Nephron progenitor cell (in vitro differentiated cells): ENCODE measurements at regions not wholly inside any gene's neighbourhood (a gene's known extent, or its start where the extent isn't known, plus 50 kb on each side); places are given as distances from the start of the nearest gene placed in this dataset.

ENCODE experiments used
- DNase-seq: peaks from one replicate; pipeline ENCODE4 v3.0.0; 2021
- H3K27ac Mint-ChIP-seq: 2 replicates; pipeline ENCODE4 v1.8.0; 2021; ENCODE audit warnings: mild to moderate bottlenecking, moderate library complexity, mixed read lengths
- H3K27me3 Mint-ChIP-seq: 2 replicates; pipeline ENCODE4 v1.8.0; 2021; ENCODE audit warnings: mild to moderate bottlenecking, low read depth, mixed read lengths; ENCODE audit not compliant: poor library complexity
- H3K36me3 Mint-ChIP-seq: 2 replicates; pipeline ENCODE4 v1.8.0; 2021; ENCODE audit warnings: low read depth, mixed read lengths
- H3K4me1 Mint-ChIP-seq: 2 replicates; pipeline ENCODE4 v1.8.0; 2021; ENCODE audit warnings: mixed read lengths
- H3K4me3 Mint-ChIP-seq: 2 replicates; pipeline ENCODE4 v1.8.0; 2021; ENCODE audit warnings: mild to moderate bottlenecking, moderate library complexity, mixed read lengths
- H3K9me3 Mint-ChIP-seq: 2 replicates; pipeline ENCODE4 v1.8.0; 2021; ENCODE audit warnings: mild to moderate bottlenecking, moderate library complexity, mixed read lengths
- CTCF ChIP-seq: fragments of 200-600 bp; sonication (generic); IDR thresholded peaks from 2 replicates; pipeline ENCODE4 v1.5.0; 2021; ENCODE audit warnings: antibody characterized with exemption

DNA sequence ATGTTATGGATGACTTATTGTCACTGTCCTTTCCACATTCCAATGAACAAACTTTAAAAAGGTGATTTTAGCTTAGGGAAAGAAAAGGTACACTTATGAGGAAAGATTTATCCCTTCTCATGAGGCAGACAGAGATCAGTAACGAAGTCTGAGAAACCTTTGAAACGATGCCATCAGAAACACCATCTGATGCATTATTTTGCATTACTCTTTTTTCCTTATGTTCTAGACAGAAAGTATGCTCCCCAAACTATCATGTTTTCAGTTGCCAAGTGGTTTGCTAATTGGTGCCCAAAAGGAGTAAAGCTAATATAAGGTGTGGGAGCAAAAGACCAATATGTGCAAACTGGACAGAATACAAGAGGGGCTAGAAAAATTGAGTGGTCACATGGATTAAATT, 397.7 kb upstream of the RIOK2 start:
- no peaks in the 10 kb centered on the region for H3K36me3 Mint-ChIP-seq
- H3K9me3 Mint-ChIP-seq = peaks cover 11% of the 10 kb centered on the region
- no peak overlapping the region for H3K4me3 Mint-ChIP-seq
- H3K4me1 Mint-ChIP-seq = no peaks in the 10 kb centered on the region
- DNase-seq = no peak
- H3K27me3 Mint-ChIP-seq = no peaks in the 10 kb centered on the region
- no peak for TF ChIP-seq CTCF
- H3K27ac Mint-ChIP-seq = no peak overlapping the region

- no peak for TF ChIP-seq CTCF
- peaks cover 18% of the 10 kb centered on the region for H3K9me3 Mint-ChIP-seq
- DNase-seq = no peak
- H3K36me3 Mint-ChIP-seq = no peaks in the 10 kb centered on the region
- H3K4me1 Mint-ChIP-seq = no peaks in the 10 kb centered on the region
- H3K4me3 Mint-ChIP-seq = no peak overlapping the region
- no peaks in the 10 kb centered on the region for H3K27me3 Mint-ChIP-seq
- no peak overlapping the region for H3K27ac Mint-ChIP-seq
These were observed 408.7 kb upstream of the RIOK2 start for GRCh38 chr5:97591781-97592180.

DNA sequence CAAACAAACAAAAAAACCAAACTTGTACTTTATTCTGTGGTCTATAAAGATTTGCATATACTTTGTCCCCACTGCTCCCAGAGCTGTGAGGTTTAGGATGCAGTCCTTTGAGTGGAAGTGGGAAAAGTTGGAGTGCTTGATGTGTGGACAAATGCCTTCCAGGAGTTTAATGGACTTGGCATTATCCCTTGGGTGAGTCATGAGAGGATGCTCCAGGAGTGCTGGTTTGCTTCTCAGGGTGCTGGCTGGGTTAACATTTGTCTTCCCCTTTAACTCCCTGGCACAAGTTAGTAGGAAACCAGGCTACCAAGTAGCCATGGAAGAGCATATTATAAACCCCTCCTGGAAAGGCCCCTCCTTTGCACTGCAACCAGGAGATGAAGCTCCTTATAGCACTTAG, 417.4 kb upstream of the RIOK2 start:
- no peak for DNase-seq
- H3K27me3 Mint-ChIP-seq = no peaks in the 10 kb centered on the region
- no peaks in the 10 kb centered on the region for H3K4me1 Mint-ChIP-seq
- no peak overlapping the region for H3K27ac Mint-ChIP-seq
- TF ChIP-seq CTCF = no peak
- no peak overlapping the region for H3K4me3 Mint-ChIP-seq
- H3K9me3 Mint-ChIP-seq = peaks cover 44% of the 10 kb centered on the region
- peaks cover 10% of the 10 kb centered on the region for H3K36me3 Mint-ChIP-seq

DNA sequence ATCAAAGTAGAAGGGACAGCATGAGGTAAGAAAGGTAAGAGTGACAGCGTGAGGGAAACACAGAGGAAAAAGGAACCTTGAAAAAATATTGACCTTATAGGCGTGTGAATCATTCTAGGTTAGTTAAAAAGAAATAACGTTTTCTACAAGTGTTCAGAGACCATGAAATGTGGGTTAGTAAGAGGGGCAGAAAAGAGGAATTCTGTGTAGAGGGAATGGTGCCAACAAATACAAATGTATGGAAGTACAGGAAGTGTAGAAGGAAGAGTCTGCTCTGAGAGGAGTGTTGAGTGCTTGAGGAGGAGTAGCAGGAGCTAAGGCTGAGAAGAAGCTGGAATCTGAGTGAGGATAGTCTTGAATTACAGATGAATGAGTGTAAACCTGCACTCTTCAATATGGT, 418.6 kb upstream of the RIOK2 start:
- peaks cover 10% of the 10 kb centered on the region for H3K36me3 Mint-ChIP-seq
- no peaks in the 10 kb centered on the region for H3K27me3 Mint-ChIP-seq
- DNase-seq = no peak
- peaks cover 32% of the 10 kb centered on the region for H3K9me3 Mint-ChIP-seq
- no peak overlapping the region for H3K4me3 Mint-ChIP-seq
- no peak overlapping the region for H3K27ac Mint-ChIP-seq
- TF ChIP-seq CTCF = no peak
- no peaks in the 10 kb centered on the region for H3K4me1 Mint-ChIP-seq

- Mint-ChIP-seq H3K27me3 (no peaks in the 10 kb centered on the region), H3K36me3 (no peaks in the 10 kb centered on the region), H3K4me1 (no peaks in the 10 kb centered on the region), H3K27ac (no peak overlapping the region), H3K4me3 (no peak overlapping the region), H3K9me3 (peaks cover 4% of the 10 kb centered on the region)
- TF ChIP-seq CTCF = no peak
- DNase-seq = no peak
These were observed 423.5 kb upstream of the RIOK2 start for GRCh38 chr5:97606531-97606930.

- Mint-ChIP-seq H3K36me3 (no peaks in the 10 kb centered on the region), H3K4me3 (no peak overlapping the region), H3K9me3 (peaks cover 4% of the 10 kb centered on the region), H3K27me3 (no peaks in the 10 kb centered on the region), H3K27ac (no peak overlapping the region), H3K4me1 (no peaks in the 10 kb centered on the region)
- no peak for DNase-seq
- no peak for TF ChIP-seq CTCF
These were observed 425.5 kb upstream of the RIOK2 start for GRCh38 chr5:97608501-97608900.
